NCI-H524 treated with DMSO at 0.1 percent for 48 hours (cell line): ENCODE measurements at regions not wholly inside any gene's neighbourhood (a gene's known extent, or its start where the extent isn't known, plus 50 kb on each side); places are given as distances from the start of the nearest gene placed in this dataset.

ENCODE experiments used
- DNase-seq: peaks from one replicate; lab custom pipeline; 2025; lab: John Stamatoyannopoulos, UW

DNA sequence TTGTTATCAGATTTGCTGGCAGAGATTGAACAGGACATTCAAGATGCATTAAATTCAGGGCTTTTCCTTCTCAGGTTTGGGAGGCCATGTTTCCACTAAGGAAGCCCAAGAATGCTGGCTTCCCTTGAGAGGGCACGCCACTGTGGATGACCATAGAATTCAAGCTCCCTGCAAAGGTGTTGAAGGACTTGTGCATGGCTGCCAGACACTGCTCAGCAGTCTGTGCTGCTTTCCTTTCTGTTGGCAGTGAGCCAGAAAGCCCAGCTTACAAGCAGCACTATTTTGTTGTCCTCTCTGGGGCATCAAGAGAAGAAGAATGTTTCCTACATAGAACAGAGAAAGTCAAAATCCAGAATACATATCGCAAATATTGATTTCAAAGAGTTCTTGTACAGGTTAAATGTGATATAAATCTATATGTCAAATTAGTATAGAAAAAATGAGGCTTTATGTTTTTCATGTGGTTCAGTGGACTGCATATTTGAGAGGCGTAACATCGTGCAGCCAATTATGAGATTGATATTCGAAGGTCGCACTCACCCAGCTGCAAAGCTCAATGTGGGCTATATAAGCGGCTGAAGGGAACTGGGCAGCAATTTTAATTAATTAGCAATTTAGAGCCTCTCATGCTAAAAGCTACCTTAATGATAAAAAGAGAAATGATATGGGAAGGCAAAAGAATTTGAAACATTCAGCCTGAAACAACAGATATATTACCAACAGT is 103.1 kb upstream of the ISL1 start:
- DNase-seq, result no peak

GRCh38 chr5:51286046-51286445 is 97.2 kb upstream of the ISL1 start:
- DNase-seq, result no peak

DNA sequence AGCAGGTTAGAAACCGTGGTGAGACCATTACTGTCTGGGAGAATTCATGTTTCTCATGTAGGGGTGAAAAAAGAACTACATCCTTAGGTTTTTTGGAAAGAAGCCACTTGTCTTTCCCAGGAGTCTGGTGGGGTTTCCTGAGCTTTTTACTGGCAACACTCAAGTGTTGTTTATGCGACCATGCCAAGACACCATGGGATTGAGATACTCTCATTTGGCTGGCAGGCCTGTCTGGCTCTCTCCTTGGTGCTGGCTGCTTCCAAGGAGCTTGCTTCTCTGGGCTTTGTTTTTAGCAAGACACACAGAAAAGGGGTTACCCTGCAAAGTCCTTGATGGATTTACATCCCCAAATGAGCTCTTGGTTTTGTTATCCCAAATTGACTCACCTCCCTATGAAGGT is 80.9 kb upstream of the ISL1 start:
- DNase-seq, result no peak

- no peak for DNase-seq
Observed at GRCh38 chr5:51326844-51327243, 56.4 kb upstream of the ISL1 start.
